AG04449 (cell line): ENCODE measurements at regions not wholly inside any gene's neighbourhood (a gene's known extent, or its start where the extent isn't known, plus 50 kb on each side); places are given as distances from the start of the nearest gene placed in this dataset.

Source experiments
- CTCF ChIA-PET: fragments of 350-600 bp; formaldehyde crosslinking; extraction: SDS; loops from one replicate; lab custom pipeline; 2021; ENCODE audit warnings: antibody characterized with exemption; lab: Yijun Ruan, JAX
- POLR2A ChIA-PET: fragments of 400-600, 350-600 bp; formaldehyde crosslinking; extraction: SDS; loops from one replicate; lab custom pipeline; 2020; ENCODE audit warnings: antibody characterized with exemption, inconsistent platforms; lab: Yijun Ruan, JAX
- DNase-seq: peaks from one replicate; pipeline ENCODE4 v3.0.0-alpha.2; 2010; ENCODE audit warnings: low read depth, low spot score
- H3K4me3 ChIP-seq: 2 replicates; pipeline ENCODE4 v1.5.1; 2011; ENCODE audit warnings: low read depth, mild to moderate bottlenecking, control low read depth, low read length
- CTCF ChIP-seq: IDR thresholded peaks from one replicate; pipeline ENCODE4 v1.5.1; 2011; ENCODE audit warnings: mild to moderate bottlenecking, moderate library complexity, low read length, control low read depth, inconsistent platforms; ENCODE audit not compliant: insufficient read depth; ENCODE audit errors: missing control alignments

GRCh38 chr9:26339796-26340195 is 552.8 kb downstream of the CAAP1 start:
- DNase-seq: no peak
- CTCF ChIA-PET: interaction anchor here (0.7 to 0.8 kb wide), 2 partner anchors 13 to 22 kb away, joined by 3 to 4 read pairs; no protein-coding TSS in a partner anchor
- POLR2A ChIA-PET: no interaction called here
- TF ChIP-seq CTCF: no peak
- no peak overlapping the region for H3K4me3 ChIP-seq

- no peak overlapping the region for H3K4me3 ChIP-seq
- ChIA-PET CTCF (no interaction called here), POLR2A (no interaction called here)
- no peak for DNase-seq
- TF ChIP-seq CTCF: no peak
Observed at GRCh38 chr9:26335116-26335515, 557.5 kb downstream of the CAAP1 start.

- DNase-seq: no peak
- POLR2A ChIA-PET: no interaction called here
- H3K4me3 ChIP-seq: no peak overlapping the region
- CTCF ChIA-PET: no interaction called here
- TF ChIP-seq CTCF: no peak
Observed at GRCh38 chr9:26334706-26335105, 557.9 kb downstream of the CAAP1 start.

- POLR2A ChIA-PET: no interaction called here
- CTCF ChIA-PET: no interaction called here
- H3K4me3 ChIP-seq: no peak overlapping the region
- TF ChIP-seq CTCF: no peak
- no peak for DNase-seq
Observed at GRCh38 chr9:26331223-26331622, 561.4 kb downstream of the CAAP1 start.

- no peak overlapping the region for H3K4me3 ChIP-seq
- ChIA-PET CTCF (no interaction called here), POLR2A (no interaction called here)
- no peak for DNase-seq
- no peak for TF ChIP-seq CTCF
Observed at GRCh38 chr9:26329974-26330373, 562.6 kb downstream of the CAAP1 start.

GRCh38 chr9:26326563-26326962 is 566.0 kb downstream of the CAAP1 start:
- ChIA-PET POLR2A (interaction anchor here (0.6 kb wide), 1 partner anchor 649 kb away, joined by 3 read pairs; no protein-coding TSS in a partner anchor), CTCF (interaction anchor here (0.7 to 4.6 kb wide), 22 partner anchors 9 to 463 kb away, joined by 3 to 41 read pairs (median 4); no protein-coding TSS in a partner anchor)
- TF ChIP-seq CTCF: peak; percentile 61

More at GRCh38 chr9:26326563-26326962, 566.0 kb downstream of the CAAP1 start:
- no peak overlapping the region for H3K4me3 ChIP-seq
- peak; percentile 50 for DNase-seq
